Fibroblast of skin of scalp (primary cell): ENCODE measurements at regions not wholly inside any gene's neighbourhood (a gene's known extent, or its start where the extent isn't known, plus 50 kb on each side); places are given as distances from the start of the nearest gene placed in this dataset.

Source experiments
- DNase-seq: peaks from one replicate; pipeline ENCODE4 v3.0.0-alpha.2; 2013

DNA sequence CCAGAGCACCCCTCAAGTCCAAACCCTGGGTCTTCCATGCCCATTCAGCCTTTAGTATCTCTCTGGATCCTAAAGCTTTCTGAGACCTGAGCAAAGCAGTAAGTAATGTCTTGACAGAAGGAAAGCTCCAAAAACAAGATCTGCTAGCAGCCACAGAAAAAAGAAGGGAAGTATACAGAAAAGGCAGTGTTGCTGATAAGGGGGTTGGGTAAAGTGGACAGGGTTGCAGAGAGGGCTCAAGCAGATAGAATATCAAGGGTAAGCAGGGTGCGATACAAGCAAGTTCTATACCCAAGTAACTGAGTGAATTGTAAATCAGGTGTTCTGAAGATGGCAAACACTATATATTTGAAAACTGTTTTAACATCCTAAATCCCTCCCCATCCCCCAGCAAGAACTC, 113.4 kb upstream of the CARMIL1 start:
- DNase-seq, result no peak

DNA sequence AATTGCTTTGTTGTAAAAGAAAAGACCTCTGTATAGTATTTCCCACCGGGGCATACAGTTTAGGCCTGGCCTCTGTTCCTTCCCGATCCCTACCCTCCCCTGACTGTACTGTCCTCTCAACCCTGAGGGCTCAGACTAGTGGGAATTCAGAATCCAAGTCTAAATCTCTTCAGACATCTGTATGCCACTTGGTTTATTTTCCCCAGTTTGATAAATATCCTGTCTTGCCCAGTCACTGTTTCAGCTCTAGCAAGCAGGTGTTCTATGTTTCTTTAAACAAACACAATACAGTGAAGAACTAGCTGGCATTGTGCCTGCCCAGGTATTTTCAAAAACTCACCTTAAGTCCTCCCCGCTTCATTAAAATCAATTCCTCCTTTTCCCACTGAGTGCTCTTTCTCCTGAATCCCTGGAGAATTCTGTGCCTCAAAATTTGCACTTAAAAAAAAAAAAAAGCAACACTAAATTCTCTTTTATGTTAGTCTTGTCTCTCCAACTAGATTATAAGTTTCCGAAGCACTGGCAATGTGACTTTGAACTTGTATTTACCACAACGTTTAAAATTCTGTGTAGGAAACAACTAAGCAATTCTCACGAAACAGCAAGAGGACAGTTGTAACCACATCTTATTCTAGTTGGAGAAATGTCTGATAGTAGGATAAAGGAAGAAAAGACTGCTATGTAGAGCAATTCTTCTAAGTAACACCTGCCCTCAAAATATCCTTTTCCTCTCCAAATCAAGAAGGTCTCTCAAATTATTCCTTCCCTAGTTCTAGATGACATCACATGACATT, 112.0 kb upstream of the CARMIL1 start:
- DNase-seq, result no peak

DNA sequence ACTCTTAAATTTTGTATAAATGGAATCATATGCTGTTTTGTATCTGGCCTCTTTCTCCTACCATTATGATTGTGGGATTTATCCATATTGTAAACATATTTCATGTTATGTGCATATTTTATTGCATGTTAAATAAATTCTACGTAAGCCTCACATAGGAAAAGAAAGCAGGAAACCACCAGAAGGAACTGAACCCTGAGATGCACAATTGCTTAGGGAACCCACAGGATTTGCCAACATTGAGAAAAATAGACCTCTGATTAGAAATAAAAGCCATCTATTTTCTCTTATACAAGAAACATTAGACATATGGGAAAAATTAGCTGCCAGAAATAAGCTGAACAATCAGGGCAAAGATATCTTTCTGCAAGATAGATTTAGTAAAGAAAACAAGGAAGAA, 111.2 kb upstream of the CARMIL1 start:
- no peak for DNase-seq

DNA sequence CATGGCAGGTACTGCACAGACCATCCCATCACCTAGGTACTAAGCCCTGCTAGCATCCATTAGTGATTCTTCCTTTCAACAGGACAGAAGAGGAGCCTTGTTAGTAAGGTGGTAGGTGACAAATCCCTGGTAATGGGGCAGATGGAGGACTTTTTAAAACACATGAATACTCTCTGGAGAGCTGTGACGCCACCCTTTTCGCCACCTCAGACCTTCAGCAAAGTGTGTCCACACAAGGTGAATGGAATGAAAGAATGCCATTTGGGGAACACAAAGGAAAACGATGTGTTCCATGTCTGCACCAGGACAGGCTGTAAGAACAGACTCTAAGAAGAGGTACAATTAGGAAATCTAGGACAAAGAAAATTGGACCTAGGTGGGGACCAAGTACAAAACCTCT, 110.5 kb upstream of the CARMIL1 start:
- DNase-seq, result no peak

DNA sequence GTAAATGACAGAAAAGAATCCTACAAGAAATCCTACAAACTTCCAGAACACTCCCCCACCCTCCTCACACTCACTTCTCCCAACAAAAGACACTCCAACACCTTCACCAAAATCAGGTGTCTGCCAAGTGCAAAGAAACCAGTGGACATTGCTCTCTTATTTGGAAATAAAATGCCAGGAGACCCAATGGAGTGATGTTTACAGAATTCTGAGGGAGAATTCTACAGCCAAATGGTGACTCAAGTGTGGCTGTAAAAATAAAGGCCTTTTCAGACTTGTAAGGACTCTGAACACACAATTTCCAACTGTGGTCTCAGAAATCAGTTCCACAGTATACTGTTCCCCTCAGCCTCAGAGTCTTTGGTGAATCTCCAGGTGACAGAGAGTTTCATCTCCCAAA, 109.6 kb upstream of the CARMIL1 start:
- peak; percentile 44 for DNase-seq

DNA sequence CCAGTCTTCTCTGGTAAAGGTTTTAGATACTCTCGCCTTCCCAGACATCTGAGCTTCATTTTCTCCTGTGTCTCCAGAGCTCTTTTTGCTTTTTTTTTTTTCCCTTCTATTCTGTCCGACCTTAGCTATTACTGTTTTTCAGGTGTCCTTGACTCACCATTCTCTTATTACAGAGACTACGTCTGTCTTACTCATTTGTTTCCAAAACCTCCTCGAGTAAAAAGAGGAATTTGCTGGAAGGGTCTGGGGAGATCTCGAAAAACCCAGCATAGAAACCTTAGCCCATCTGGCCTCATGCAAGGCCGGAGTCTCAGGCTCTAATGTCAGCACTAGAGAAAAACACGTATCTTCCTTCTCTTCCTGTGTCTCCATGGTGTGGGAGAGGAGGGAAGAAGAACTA, 109.2 kb upstream of the CARMIL1 start:
- DNase-seq, result no peak

DNA sequence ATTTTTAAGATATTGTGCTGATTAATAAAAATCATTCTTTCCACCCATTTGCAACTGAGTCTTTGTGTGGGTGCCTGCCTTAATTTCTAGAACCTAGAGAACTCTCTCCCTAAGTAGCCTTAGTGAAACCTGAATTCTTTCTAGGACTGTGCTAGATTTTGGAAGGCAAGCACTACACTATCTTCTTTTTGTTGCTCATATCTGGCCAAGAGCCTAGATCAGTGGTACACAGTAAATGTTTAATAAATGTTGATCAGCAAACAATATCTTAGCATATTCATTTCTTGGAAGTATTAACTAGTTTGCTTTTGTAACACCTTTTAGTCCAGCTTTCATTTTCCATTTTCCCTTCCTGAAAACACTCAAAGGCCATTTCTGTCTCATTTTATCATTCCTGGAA, 108.5 kb upstream of the CARMIL1 start:
- no peak for DNase-seq

DNA sequence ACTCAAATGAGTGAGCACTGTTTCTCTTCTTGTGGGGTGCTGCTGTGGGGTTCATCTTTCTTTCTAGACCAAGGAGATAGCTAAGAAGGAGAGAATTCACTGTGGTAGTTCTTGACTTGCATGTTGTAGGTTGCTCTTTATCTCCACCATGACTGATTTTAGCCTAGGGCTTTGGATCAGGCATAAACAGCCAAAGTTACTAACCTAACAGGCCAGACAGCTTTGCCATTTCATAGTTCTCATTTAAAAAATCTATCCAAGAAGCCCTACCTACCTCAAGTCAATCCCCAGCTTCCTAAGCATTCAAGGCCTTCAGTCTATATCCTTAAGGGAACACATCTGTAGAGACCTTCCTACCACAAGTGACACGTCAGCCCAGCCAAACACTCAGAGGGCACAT, 107.9 kb upstream of the CARMIL1 start:
- no peak for DNase-seq

DNA sequence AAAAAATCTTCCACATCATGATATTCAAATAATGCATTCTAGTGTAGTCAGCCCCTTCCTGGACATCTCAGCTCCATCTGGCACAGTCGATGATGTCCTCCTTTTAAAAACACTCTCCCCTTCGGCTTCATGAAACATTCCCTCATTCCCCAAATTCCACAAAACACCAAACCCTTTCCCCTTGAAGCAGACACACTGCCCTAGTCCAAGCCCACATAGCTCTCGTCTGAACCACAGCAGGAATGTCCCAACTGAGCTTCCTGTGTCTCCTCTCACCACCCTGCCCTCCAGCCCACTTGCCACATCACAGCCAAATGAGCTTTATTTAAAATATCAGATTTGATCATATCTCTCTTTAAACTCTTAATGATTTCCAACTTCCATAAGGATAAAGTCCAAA, 106.4 kb upstream of the CARMIL1 start:
- peak; percentile 100 for DNase-seq

DNA sequence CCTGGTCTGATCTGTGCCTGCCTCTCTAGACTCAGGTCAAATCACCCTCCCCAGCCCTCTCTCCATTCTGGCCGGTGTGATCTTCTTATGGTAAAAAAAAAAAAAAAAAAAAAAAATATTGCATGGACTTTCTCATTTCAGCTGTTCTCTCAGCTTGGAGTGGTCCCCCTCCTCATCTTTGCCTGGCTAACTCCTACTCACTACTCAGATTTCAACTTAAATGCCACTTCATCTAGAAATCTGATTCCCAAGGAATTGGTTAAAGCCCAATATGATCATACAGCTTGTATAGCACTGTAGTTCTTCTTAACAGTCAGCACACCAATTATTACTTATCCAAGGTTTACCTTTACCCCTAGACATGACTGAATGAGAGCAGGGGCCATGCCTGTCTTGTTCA, 105.9 kb upstream of the CARMIL1 start:
- DNase-seq, result no peak

DNA sequence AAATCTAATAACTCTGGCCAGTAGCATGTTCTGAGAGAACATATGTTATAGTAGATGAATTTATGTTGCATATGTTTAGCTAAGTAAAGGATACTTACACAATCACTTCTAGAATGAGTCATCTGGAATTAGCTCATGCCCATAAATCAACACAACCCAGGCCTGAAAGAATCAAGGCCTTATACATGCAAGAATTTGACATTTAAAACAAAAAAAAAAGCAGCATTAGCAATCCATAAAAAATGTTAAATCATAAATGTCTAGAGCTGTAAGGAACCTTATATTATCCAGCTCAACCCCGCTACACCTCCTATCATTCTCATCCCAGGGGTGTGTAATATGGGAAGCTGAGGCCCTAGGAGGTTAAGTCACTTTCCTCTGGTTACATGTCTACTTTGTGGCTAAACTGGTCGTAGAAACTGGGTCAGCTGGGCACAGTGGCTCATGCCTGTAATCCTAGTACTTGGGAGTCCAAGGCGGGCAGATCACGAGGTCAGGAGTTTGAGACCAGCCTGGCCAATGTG, 105.2 kb upstream of the CARMIL1 start:
- peak; percentile 99 for DNase-seq

DNA sequence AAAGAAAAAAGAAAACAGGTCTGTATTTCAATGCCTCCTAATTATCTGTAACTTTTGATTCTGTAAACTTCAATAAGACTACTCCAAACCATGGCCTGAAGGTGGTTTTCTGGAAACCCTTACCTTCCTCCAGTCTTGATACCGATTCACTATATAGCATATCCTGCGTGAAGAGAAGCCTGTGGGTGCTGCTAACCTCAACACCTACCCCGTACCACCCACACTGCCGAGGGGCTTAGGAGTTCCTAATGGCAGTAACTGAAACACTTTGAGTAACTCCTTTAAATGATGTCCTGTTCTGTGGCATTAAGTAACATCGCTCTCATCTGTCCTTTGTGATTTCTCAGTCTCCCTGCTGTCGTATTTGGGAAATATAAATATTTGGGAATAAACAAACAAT, 104.5 kb upstream of the CARMIL1 start:
- no peak for DNase-seq

DNA sequence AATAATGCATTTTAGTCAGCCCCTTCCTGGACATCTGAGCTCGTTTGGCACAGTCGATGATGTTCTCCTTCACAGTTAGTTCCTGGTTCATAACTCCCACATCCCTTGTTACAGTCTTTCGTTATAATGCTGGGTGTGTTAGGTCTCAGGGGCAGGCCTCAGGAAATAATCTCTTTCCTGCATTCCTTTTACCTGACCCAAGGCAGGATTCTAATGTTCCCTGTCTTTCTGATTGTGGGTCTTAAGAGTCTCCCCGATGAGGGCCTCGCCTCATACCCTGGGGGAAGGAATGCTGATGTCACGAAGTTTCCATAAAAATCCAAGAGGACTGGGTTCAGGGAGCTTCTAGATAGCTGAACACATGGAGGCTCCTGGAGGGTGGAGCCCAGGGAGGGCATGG, 104.0 kb upstream of the CARMIL1 start:
- peak; percentile 66 for DNase-seq

DNA sequence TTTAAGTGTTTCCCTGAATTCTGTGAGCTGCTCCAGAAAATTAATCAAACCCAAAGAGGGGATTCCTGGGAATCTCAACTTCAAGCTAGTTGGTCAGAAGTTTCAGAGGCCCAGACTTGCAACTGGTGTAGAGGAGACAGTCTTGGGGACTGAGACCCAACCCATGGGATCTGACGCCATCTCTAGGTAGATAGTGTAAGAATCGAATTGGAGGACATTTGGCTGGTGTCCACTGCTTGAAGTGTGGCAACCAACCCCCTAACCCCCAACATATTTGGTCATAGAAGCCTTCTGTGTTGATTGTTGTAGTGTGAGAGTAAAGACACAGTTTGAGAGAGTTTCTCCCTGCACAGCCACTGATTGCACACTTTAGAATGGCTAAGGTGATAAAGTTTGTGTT, 103.5 kb upstream of the CARMIL1 start:
- DNase-seq, result no peak

DNA sequence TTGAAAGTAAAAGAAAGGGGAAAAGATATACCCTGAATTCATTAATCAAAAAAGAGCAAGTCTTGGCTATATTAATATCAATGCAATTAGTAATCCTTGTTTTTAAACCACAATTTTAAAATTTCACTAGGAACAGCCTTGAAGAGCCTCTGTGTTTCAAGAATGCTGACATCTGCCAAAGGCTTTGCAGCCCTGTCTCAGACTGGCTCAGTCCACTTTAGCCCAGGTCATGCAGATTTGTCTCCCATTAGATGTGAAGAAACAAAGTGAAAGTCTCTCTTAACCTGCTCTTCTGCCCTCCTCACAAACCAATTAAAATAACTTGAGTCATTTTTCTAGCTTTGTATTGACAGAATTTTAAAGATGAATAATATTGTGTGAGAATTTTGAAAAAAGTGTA, 102.7 kb upstream of the CARMIL1 start:
- no peak for DNase-seq

DNA sequence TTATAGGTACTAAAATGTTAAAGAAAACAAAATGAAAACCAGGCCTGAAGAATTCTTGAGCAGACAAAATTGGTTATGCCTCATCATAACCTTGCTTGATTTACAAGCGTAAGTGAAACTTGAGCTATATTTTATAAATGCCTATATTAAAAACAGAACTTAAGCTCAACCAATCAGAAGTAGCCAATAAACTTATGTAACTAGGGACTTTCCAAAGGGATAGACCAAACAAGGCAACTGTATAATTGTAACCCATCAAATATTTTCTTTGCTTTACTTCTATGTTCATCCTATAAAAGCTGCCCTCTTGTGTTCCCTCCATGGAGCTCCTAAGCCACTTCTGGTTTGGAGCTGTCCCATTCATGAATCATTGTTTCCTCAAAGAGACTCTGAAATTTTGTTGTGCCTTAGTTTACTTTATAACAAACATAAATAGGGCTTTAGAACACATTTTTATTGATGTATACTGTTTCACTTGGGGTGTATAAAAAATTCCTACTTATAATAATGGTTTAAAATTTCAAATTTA, 101.6 kb upstream of the CARMIL1 start:
- no peak for DNase-seq

DNA sequence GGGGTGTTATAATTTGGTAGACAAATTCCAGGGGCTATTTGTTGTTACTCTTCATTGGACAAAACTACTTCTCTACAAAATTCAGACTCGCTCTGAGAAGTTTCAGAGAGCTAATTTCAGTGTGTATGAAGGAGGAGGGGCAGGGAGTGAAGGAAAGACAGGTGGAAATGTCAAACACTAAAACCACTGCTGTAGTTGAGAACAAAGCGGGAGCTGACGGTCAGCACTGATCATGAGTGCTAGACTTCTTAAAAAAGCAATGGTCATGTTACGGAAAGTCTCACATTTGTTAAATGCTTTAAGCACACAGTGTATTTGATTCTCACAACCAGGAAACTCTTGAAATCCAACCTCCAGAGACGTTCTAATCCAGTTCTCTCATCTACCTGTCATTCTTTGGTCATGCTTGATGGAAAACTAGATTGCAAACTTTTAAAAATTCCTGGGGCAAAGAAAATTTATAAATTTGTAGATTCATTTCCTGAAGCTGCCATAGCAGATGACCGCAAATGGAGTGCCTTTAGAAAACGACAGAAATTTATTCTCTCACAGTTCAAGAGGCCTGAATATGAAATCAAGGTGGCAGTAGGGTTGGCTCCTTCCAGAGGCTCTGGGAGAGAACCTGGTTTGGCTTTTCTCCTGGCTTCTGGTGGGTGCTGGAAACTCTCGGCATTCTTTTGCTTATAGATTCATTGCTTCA, 100.7 kb upstream of the CARMIL1 start:
- DNase-seq, result no peak

DNA sequence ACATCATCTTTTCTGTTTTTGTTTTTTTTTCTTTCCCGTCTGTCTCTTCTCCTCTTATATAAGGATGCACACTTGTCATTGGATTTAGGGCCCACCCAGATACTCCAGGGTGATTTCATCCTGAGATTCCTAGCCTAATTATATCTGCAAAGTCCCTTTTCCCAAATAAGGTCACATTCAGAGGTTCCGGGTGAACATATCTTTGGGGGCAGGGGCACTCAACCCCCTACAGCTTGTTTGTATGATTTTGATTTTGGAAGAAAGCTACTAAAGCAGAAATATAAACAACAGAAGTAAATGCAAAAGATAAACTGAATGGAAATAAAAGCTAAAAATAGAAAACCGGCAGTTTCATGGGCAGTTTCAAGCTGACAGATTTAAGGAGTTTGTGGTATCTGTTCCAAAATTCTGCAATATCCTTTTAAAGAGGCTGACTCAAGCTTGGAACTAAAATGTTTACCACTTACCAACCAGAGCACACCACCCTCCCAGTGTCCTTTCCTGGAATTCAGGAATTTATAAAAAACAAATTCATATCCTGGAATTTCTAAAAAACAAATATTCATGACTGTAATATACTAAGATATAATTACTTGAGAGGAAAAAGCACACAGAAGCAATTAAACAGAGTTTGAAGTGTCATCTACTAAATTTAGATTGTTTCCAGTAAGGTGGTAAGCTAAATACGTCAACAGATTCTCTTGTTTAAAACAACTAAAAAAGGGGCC, 100.0 kb upstream of the CARMIL1 start:
- peak; percentile 93 for DNase-seq

DNA sequence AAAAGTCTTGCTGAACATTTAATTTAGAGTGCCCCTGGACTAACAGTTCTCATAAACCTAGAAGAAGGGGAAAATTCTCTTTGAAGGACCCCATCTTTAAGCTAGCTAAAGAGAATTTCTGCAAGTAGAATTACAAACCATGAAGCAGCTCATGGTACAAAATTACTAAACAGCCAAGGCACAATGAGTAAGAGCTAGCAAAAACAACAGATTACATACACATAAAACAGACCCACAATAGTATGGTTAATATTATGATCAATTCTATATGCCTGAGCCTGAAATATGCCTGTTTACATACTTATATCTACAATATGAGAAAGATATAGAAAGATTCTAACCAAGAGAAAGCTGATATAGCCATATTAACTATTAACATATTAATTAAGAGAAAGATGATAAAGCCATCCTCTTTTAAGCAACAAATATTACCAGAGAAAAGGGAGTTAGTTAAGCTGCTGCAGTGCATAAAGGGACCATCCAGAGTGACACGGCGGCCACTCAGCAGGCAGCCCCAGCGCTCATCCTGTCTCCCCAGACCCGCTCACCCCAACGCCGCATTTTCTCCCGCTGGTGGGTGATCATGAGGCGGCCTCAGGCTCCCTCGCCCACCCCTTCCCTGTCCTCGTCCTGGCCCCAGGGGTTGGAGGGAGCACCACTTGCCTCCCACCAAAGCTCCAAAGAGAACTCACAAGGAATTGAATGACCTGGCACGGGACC, 98.4 kb upstream of the CARMIL1 start:
- DNase-seq, result no peak

DNA sequence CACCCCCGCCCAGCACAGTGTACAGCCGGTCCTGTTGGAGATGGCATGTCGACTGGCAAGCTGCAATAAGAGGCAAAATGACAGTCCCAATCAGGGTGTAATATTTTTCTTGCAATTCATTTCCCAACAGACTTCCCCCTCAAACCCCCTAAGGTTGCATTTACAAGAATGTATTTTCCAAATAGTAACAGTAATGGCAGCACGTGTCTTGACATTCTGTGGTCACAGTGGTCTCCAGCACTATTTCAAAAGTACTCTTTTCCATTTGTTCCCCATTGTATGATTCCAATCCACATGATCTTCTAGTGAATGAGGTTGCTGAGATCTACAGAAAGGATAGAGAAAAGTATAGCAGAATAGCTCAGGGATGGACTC, 97.8 kb upstream of the CARMIL1 start:
- no peak for DNase-seq

DNA sequence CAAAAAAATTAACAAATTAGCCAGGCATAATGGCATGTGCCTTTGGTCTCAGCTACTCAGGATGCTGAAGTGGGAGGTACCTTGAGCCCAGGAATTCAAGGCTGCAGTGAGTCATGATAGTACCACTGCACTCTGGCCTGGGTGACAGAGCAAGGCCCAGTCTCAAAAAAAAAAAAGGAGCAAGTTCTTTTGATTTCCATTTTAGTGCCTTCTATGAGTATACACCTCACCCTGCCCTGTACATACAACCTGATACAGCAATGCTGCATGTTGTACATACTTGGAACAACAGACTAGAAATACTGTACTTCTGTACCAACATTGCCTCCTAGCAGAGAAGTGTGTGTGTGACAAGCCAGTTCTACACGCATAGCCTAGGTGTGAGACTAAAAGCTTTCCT, 97.3 kb upstream of the CARMIL1 start:
- peak; percentile 63 for DNase-seq

DNA sequence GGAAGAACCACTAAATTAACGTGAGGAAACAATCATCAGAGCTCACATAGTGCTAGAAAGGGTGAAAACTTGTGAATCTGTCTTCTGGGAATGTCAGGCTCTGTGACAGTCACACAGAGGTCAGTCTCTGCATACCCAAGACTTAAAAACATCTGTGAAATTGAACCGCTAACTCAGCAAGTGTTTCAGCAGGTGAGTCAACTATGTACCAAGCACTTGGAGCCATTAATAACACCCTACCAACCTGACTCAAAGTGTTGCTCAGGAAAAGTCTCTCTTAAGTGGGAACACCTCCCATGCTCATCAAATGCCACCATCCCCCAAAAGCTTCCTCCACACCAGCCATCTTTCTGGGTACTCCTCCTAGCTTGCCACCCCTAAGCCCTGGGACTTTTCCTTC, 92.3 kb upstream of the CARMIL1 start:
- DNase-seq, result no peak

DNA sequence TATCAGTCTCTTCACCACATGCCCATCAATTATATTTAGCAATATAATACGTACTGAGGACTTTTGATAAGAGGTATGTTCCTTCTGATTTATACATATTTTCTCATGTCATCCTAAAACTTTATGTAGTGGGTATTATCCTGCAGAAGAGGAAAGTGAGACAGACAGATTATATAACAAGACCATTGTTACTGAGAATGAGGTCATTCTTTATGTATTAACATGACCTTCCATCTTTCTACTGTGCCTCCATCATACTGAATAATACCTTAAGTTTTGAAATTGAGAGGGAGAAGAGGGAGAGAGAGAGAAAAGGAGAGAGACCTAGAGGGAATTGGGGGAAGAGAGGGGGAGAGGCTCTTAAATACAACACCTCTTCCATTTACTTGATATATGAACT, 90.9 kb upstream of the CARMIL1 start:
- no peak for DNase-seq
